ENCODE measurements at regions not wholly inside any gene's neighbourhood (a gene's known extent, or its start where the extent isn't known, plus 50 kb on each side); places are given as distances from the start of the nearest gene placed in this dataset.

- TF ChIP-seq, protein P1, sequence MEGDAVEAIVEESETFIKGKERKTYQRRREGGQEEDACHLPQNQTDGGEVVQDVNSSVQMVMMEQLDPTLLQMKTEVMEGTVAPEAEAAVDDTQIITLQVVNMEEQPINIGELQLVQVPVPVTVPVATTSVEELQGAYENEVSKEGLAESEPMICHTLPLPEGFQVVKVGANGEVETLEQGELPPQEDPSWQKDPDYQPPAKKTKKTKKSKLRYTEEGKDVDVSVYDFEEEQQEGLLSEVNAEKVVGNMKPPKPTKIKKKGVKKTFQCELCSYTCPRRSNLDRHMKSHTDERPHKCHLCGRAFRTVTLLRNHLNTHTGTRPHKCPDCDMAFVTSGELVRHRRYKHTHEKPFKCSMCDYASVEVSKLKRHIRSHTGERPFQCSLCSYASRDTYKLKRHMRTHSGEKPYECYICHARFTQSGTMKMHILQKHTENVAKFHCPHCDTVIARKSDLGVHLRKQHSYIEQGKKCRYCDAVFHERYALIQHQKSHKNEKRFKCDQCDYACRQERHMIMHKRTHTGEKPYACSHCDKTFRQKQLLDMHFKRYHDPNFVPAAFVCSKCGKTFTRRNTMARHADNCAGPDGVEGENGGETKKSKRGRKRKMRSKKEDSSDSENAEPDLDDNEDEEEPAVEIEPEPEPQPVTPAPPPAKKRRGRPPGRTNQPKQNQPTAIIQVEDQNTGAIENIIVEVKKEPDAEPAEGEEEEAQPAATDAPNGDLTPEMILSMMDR (IDR thresholded peaks at IDR 0.05) = no peak
- TF ChIP-seq POLR2A (IDR thresholded peaks at IDR 0.05) = no peak
These were observed 491.8 kb downstream of the ANXA1 start for GRCh38 chr9:73643379-73644013.

All from body of pancreas (tissue), 4 donors.